ENCODE measurements at regions not wholly inside any gene's neighbourhood (a gene's known extent, or its start where the extent isn't known, plus 50 kb on each side); places are given as distances from the start of the nearest gene placed in this dataset.

DNA sequence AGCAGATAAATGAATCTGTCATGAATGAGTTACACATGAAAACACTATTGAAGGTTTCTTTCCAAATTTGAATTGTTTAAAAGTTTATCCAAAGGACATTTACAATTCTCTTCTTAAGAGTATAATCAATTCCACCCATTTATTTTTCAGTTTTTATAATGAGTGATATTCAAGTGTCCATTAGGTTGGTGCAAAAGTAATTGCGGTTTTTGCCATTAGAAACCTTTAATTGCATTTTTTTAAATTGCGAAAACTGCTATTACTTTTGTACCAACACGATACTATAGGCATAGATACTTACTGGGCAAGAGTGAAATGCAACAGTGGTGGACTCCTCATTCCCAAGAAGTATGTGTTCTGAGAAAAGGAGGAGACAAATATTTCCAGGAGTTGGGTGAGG, 422.7 kb upstream of the MON1B start:
- TF ChIP-seq POLR2A (IDR thresholded peaks at IDR 0.05) (no peak), CTCF (IDR thresholded peaks at IDR 0.05) (no peak), POLR2AphosphoS5 (IDR thresholded peaks at IDR 0.05) (no peak)

Data from breast epithelium (tissue), 3 donors.